GM10266 (cell line): ENCODE measurements at regions not wholly inside any gene's neighbourhood (a gene's known extent, or its start where the extent isn't known, plus 50 kb on each side); places are given as distances from the start of the nearest gene placed in this dataset.
"Not testable (repeated sequence)": the region's sequence is repeated elsewhere in the genome, so short reads cannot be mapped to it uniquely, and the experiment has no call there.

ENCODE experiments used
- DNase-seq: peaks from one replicate; pipeline ENCODE4 v3.0.0; 2012; ENCODE audit errors: extremely low spot score
- CTCF ChIP-seq: IDR thresholded peaks from 2 replicates; pipeline ENCODE4 v1.5.1; 2012; ENCODE audit warnings: mild to moderate bottlenecking, low read depth; ENCODE audit not compliant: control insufficient read depth, insufficient read depth; ENCODE audit errors: missing control alignments

- no peak for TF ChIP-seq CTCF
- no peak for DNase-seq
Observed at GRCh38 chr18:9043581-9043980, 58.9 kb upstream of the NDUFV2 start.

GRCh38 chr18:9047715-9048114 is 54.8 kb upstream of the NDUFV2 start:
- no peak for TF ChIP-seq CTCF
- no peak for DNase-seq

- no peak for TF ChIP-seq CTCF
- no peak for DNase-seq
Observed at GRCh38 chr18:9048236-9048635, 54.3 kb upstream of the NDUFV2 start.

GRCh38 chr18:9048808-9049494 is 53.5 kb upstream of the NDUFV2 start:
- no peak for TF ChIP-seq CTCF
- DNase-seq, result no peak

GRCh38 chr18:9049495-9049809 is 53.0 kb upstream of the NDUFV2 start:
- no peak for DNase-seq
- no peak for TF ChIP-seq CTCF

- not testable (repeated sequence) for DNase-seq
Observed at GRCh38 chr18:9050628-9051284, 51.7 kb upstream of the NDUFV2 start.
